ENCODE measurements at regions not wholly inside any gene's neighbourhood (a gene's known extent, or its start where the extent isn't known, plus 50 kb on each side); places are given as distances from the start of the nearest gene placed in this dataset.
"Not testable (repeated sequence)": the region's sequence is repeated elsewhere in the genome, so short reads cannot be mapped to it uniquely, and the experiment has no call there.

GRCh38 chr12:91672130-91672529, 473.5 kb downstream of the BTG1 start:
- DNase-seq (ENCODE audit: low spot score): no peak

- no peak for DNase-seq (ENCODE audit: low spot score)
These were observed 478.0 kb downstream of the BTG1 start for GRCh38 chr12:91667694-91668093.

- DNase-seq (ENCODE audit: low spot score): peak; percentile 28
These were observed 481.1 kb upstream of the DCN start for GRCh38 chr12:91663744-91664143.

- peak; percentile 8 for DNase-seq (ENCODE audit: low spot score)
These were observed 480.7 kb upstream of the DCN start for GRCh38 chr12:91663310-91663709.

- DNase-seq (ENCODE audit: low spot score): no peak
These were observed 479.4 kb upstream of the DCN start for GRCh38 chr12:91662021-91662420.

GRCh38 chr12:91657032-91657431, 474.4 kb upstream of the DCN start:
- DNase-seq (ENCODE audit: low spot score): no peak

- no peak for DNase-seq (ENCODE audit: low spot score)
These were observed 473.3 kb upstream of the DCN start for GRCh38 chr12:91655966-91656365.

GRCh38 chr12:91654087-91654486, 471.5 kb upstream of the DCN start:
- no peak for DNase-seq (ENCODE audit: low spot score)

DNA sequence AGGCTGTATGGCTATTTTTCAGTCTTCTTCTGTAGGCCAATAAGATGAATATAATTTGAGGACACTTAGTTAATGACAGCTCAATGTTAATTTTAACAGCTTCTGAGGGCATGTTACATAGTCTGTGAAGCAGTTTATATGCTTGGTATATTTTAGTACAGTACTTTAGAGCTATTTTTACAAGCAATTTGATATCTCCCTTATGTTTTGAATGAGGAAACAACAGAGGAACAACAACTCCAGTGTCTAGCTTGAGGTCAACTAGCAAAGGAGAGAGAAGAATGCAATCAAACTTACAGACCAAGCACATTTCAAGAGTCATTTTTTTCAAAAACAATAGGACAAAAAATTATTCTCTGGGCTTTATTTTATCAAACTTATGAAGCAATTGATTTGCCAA, 469.1 kb upstream of the DCN start:
- DNase-seq (ENCODE audit: low spot score): no peak

DNA sequence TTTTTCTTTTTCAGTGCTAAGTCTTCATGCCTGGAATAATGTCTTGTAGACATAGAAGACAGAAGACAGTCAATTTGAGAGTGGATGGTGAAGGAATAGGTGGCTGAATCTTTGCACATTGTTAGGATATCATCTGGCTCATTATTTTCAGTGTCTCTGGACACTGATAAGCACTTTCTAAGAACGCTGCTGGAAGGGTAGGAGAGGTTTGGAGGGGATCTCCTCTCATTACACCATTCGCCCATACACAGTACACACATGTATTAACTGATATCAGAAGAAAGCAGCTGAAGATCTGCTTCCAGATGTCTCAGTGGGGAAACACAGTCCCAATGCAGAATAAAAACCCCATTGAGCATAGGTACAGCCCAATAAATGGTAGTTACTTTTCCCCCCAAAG, 461.1 kb upstream of the DCN start:
- DNase-seq (ENCODE audit: low spot score): no peak

DNA sequence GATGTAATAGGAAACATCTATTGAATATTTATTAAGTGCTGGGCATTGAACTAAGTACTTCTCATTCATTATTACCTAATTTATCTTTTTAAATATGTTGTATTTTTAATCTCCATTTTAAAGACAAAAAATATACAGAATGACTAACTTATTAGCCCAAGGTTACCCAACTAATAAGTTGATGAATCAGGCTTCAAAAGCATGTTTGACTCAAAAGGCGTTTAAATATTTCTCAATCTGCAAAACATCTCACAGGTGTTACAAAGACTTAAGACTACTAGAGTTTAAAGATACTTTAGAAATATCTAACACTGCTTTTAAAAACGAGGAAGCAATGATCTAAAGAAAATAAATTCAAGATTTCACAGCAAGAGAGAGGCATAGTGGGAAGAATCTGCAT, 457.4 kb upstream of the DCN start:
- DNase-seq (ENCODE audit: low spot score): no peak

- DNase-seq (ENCODE audit: low spot score): no peak
These were observed 456.7 kb upstream of the DCN start for GRCh38 chr12:91639327-91639726.

DNA sequence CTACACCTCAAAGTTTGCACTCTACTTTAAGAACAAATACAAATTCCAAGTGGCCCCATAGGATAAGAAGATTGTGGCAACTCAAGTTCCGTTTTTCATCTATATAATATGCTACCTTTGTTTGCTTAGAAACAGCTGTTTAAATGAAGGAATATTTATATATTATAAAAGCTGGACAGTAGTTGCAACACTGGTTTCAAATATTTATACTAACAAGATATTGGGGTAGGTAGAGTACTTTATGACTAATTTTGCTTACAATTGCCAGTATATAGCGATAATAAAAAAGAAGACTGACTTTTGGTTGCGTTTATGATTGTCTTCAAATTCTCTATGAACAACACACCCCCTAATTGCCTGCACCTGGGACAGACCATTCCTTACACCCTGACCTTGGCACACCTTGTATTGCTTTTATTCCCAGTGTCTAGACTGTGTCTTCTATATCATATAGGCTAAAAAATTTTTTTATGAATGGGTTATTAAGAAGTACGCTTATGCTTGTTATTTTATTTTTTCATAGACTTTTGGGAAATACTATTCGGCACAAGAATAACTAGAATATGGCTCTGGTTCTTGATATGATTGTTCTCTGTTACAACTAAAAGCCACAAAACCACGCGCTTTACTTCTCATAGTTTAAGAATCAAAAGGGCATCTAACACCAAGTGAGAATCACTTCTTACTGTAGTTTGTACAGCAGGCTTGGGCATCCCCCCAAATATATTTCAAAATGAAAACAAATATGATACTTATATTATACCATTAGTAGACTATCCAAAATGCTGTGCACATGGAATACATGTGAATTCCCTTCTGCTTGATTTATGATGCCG, 455.4 kb upstream of the DCN start:
- DNase-seq (ENCODE audit: low spot score): no peak

DNA sequence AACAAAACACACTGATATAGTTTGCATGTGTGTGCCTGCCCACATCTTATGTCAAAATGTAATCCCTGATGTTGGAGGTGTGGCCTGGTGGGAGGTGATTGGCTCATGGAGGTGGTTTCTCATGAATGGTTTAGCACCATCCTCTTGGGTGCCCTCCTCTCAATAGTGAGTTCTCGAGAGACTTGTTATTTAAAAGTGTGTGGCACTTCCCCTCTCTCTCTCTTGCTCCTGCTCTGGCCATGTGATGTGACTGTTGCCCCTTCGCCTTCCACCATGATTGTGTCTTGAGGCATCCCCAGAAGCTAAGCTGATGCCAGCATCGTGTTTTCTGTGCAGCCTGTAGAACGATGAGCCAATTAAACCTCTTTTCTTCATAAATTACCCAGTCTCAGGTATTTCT, 454.1 kb upstream of the DCN start:
- DNase-seq (ENCODE audit: low spot score): no peak

DNA sequence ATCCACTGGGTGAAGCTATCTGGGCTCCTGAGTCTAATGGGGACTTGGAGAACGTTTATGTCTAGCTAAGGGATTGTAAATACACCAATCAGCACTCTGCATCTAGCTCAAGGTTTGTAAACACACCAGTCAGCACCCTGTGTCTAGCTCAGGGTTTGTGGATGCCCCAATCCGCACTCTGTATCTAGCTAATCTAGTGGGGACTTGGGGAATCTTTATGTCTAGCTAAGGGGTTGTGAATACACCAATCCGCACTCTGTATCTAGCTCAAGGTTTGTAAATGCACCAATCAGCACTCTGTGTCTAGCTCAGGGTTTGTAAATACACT, 451.7 kb upstream of the DCN start:
- not testable (repeated sequence) for DNase-seq (ENCODE audit: low spot score)

- no peak for DNase-seq (ENCODE audit: low spot score)
These were observed 451.2 kb upstream of the DCN start for GRCh38 chr12:91633734-91634357.

DNA sequence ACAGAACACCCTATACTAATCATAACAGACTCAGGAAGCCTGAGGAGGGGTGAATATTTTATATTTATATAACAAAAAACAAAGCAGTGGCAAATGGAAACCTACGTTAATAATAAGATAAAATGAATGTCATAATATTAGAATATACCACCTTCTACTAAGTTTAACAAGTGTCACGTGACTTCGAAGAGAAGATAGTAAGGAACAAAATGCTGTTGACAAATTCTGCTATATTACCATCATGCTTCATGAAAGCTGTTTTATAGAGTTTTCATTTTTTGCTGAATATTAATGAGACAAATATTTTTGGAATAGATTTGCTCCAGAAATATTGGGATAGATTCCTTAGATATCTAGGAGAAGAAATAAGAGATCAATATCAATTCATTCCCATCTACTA, 450.6 kb upstream of the DCN start:
- no peak for DNase-seq (ENCODE audit: low spot score)

DNA sequence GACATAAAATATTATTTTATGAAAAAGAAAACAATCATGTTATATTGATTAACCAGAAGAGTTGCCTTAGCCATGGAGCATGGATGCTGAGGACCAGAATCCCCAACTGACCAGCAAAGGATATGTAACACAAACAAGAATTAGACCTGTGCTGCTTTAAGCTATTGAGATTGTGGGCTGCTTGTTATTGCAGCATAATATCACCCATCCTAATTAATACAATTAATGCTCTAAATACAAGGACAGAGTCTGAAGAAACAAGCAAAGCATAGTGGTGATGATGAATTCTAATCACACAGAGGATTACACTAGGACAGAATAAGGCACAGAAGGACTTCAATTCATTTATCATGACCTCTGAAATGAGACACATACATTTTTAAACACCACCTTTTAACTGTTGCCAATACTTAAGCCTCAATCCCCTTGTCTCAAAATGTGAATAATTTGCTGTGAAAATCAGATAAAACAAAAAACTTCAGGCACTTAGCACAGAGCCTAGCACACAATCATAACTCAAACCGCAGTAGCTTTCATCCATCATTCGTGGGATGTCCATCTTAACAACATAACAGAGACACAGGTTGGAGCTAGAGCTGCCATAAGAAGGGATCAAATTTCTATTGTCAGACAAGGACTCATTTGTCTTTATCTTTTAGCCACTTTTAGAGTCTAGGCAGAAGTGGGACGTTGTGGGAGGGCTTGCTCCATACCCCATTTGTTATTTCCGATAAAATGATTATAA, 449.6 kb upstream of the DCN start:
- no peak for DNase-seq (ENCODE audit: low spot score)

DNA sequence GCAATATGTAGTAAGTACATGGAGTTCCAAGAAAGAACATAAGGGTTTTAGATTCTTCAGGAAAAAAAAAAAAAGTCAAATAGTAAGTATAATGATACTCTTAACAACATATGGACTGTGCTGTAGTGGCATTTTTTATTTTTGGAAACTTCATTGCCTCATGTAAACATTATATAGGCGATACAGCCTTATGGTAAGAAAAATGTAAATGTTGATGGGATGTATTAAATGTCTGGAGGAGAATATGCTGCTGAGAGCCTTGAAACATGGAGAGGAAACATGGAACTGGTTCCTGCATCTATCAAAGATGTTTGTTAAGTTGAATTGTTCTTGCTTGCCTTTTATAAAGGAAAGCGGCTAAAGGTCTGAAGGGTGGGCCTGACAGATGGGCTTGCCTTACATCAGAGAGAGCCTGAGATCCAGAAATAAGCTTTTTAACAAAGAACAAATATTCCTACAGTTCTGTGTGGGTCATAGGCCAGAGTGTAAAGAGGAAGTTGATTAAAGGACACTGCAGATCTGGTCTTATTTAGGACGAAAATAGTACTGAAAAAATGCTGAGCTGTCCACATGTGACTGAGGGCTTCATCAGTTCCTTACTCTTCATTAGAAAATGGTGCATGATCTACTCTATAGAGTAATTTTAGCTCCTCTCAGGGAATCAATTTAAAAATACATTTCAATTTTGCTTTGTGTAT, 448.1 kb upstream of the DCN start:
- DNase-seq (ENCODE audit: low spot score): no peak

- no peak for DNase-seq (ENCODE audit: low spot score)
These were observed 447.5 kb upstream of the DCN start for GRCh38 chr12:91630083-91630482.

DNA sequence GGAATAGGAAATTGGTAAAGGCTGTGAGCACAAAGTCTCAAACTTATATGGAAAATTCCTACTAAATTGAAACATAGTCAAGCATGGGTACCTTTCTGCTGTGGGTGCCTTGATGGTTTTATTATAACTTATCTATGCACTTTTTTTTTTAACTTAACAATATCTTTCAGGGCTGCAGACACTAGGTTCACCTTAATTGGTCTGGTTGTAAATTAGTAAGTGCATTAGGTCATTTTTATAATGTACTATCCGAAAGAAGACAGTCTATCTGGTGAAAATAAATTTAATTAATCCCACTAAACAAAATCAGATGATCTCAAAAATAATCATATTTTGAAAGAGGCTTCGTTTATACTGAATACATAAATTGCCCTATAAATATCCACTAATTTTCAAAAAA, 446.8 kb upstream of the DCN start:
- DNase-seq (ENCODE audit: low spot score): no peak

GRCh38 chr12:91628656-91629055, 446.0 kb upstream of the DCN start:
- DNase-seq (ENCODE audit: low spot score): no peak

- no peak for DNase-seq (ENCODE audit: low spot score)
These were observed 444.6 kb upstream of the DCN start for GRCh38 chr12:91627225-91627624.
